DND-41 (cell line): ENCODE measurements at regions not wholly inside any gene's neighbourhood (a gene's known extent, or its start where the extent isn't known, plus 50 kb on each side); places are given as distances from the start of the nearest gene placed in this dataset.

ENCODE experiments used
- ATAC-seq: fragments of 200-7000 bp; cut with Tn5 transposase; 3 replicates; pipeline ENCODE4 v1.9.1; 2021; ENCODE audit warnings: low read depth; ENCODE audit not compliant: insufficient read depth
- DNase-seq: peaks from one replicate; pipeline ENCODE4 v3.0.0-alpha.2; 2020
- H2AFZ ChIP-seq: 2 replicates; pipeline ENCODE4 v1.6.0; 2012; ENCODE audit warnings: low read depth, low read length
- H3K27ac ChIP-seq: 2 replicates; pipeline ENCODE4 v1.5.1; 2012; ENCODE audit warnings: low read length, inconsistent platforms
- H3K27me3 ChIP-seq: fragments of 200-600 bp; sonication (generic); 2 replicates; pipeline ENCODE4 v1.6.0; 2012; ENCODE audit warnings: low read length, mild to moderate bottlenecking, inconsistent platforms; ENCODE audit not compliant: insufficient read depth, poor library complexity
- H3K36me3 ChIP-seq: 2 replicates; pipeline ENCODE4 v1.5.1; 2012; ENCODE audit warnings: low read length, inconsistent platforms; ENCODE audit not compliant: insufficient read depth
- H3K4me1 ChIP-seq: 2 replicates; pipeline ENCODE4 v1.5.1; 2012; ENCODE audit warnings: mild to moderate bottlenecking, low read length; ENCODE audit not compliant: insufficient read depth
- H3K4me2 ChIP-seq: 2 replicates; pipeline ENCODE4 v1.6.0; 2012; ENCODE audit warnings: mild to moderate bottlenecking, moderate library complexity, low read length, inconsistent platforms; ENCODE audit not compliant: insufficient read depth
- H3K4me3 ChIP-seq, 2 experiments: fragments of 200-600 bp in 1 of 2; shearing (Covaris generic) in 1 of 2; 2 replicates each; pipeline ENCODE4 v1.5.1; 2012 to 2016; ENCODE audit warnings: inconsistent platforms in 2 of 2, low read length in 2 of 2, mild to moderate bottlenecking in 2 of 2, low read depth in 1 of 2, moderate library complexity in 1 of 2
- H3K79me2 ChIP-seq: 2 replicates; pipeline ENCODE4 v1.6.0; 2012; ENCODE audit warnings: low read length, inconsistent platforms; ENCODE audit not compliant: insufficient read depth
- H3K9ac ChIP-seq: 2 replicates; pipeline ENCODE4 v1.6.0; 2012; ENCODE audit warnings: low read depth, mild to moderate bottlenecking, inconsistent platforms, low read length, moderate library complexity
- H3K9me3 ChIP-seq: 2 replicates; pipeline ENCODE4 v1.5.1; 2012; ENCODE audit warnings: low read length, moderate library complexity, mild to moderate bottlenecking, inconsistent platforms; ENCODE audit not compliant: insufficient read depth, severe bottlenecking
- H4K20me1 ChIP-seq: 2 replicates; pipeline ENCODE4 v1.6.0; 2012; ENCODE audit warnings: low read length; ENCODE audit not compliant: insufficient read depth
- EZH2 ChIP-seq: IDR thresholded peaks from 3 replicates; pipeline ENCODE4 v1.6.1; 2012; ENCODE audit warnings: borderline replicate concordance, low read depth, mild to moderate bottlenecking, moderate library complexity, low read length, inconsistent platforms; ENCODE audit not compliant: severe bottlenecking
- TF ChIP-seq, protein P1 (sequence below): IDR thresholded peaks from 2 replicates; pipeline ENCODE4 v1.5.1; 2012; ENCODE audit warnings: borderline replicate concordance, low read length, moderate library complexity, mild to moderate bottlenecking; ENCODE audit not compliant: poor library complexity, severe bottlenecking; ENCODE audit errors: extremely low read depth

DNA sequence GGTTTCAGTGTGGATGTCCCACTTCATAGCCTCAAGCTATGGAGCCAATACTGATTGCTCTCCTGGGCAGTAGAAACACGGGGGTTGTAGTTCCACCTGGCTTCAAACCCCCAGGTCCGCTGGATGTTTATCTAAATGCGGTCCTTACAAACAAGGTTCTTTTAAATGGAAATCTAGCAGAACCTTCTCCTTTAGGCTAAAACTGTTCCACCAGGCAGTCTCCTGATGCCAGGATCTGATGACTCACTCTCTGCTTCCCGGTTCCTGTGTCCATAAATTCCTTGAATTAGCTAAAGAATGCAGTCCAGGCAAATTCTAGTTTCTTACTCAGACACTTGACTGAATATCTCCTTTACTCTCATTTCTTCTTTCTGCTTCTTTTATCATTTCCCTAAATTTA, 108.4 kb upstream of the FAM3C start:
- Histone ChIP-seq H3K27ac (no peak overlapping the region), H3K4me1 (no peaks in the 10 kb centered on the region), H3K9me3 (peaks cover 10% of the 10 kb centered on the region), H3K36me3 (no peaks in the 10 kb centered on the region), H2AFZ (no peak overlapping the region), H3K27me3 (no peaks in the 10 kb centered on the region), H3K79me2 (no peaks in the 10 kb centered on the region), H3K4me3 (no peak overlapping the region), H3K4me2 (no peak overlapping the region), H4K20me1 (no peaks in the 10 kb centered on the region), H3K9ac (no peak overlapping the region)
- DNase-seq = no peak
- no peak for ATAC-seq
- TF ChIP-seq EZH2 = no peak
- TF ChIP-seq, protein P1, sequence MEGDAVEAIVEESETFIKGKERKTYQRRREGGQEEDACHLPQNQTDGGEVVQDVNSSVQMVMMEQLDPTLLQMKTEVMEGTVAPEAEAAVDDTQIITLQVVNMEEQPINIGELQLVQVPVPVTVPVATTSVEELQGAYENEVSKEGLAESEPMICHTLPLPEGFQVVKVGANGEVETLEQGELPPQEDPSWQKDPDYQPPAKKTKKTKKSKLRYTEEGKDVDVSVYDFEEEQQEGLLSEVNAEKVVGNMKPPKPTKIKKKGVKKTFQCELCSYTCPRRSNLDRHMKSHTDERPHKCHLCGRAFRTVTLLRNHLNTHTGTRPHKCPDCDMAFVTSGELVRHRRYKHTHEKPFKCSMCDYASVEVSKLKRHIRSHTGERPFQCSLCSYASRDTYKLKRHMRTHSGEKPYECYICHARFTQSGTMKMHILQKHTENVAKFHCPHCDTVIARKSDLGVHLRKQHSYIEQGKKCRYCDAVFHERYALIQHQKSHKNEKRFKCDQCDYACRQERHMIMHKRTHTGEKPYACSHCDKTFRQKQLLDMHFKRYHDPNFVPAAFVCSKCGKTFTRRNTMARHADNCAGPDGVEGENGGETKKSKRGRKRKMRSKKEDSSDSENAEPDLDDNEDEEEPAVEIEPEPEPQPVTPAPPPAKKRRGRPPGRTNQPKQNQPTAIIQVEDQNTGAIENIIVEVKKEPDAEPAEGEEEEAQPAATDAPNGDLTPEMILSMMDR = no peak

DNA sequence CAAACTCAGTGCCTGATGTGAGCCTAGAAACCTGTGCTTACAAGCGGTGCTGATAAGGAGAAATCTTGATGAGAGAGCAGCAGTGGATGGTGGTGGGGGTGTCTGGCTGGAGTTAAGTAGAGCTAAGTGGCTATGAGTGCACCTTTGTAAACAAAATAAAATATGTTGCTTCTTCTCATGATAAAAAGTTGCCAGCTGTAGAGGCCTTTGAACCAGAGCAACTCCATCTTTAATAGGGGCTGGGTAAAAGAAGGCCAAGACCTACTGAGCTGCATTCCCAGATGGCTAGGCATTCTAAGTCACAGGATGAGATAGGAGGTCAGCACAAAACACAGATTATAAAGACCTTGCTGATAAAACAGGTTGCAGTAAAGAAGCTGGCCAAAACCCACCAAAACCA, 107.6 kb upstream of the FAM3C start:
- H3K4me1 ChIP-seq = no peaks in the 10 kb centered on the region
- no peak for ATAC-seq
- no peak overlapping the region for H3K4me2 ChIP-seq
- no peak overlapping the region for H2AFZ ChIP-seq
- no peaks in the 10 kb centered on the region for H3K27me3 ChIP-seq
- H3K79me2 ChIP-seq = no peaks in the 10 kb centered on the region
- no peak for TF ChIP-seq EZH2
- TF ChIP-seq, protein P1 = no peak
- no peaks in the 10 kb centered on the region for H3K36me3 ChIP-seq
- no peak overlapping the region for H3K27ac ChIP-seq
- no peak overlapping the region for H3K9ac ChIP-seq
- no peak overlapping the region for H3K4me3 ChIP-seq
- peaks cover 10% of the 10 kb centered on the region for H3K9me3 ChIP-seq
- H4K20me1 ChIP-seq = no peaks in the 10 kb centered on the region
- DNase-seq = no peak

DNA sequence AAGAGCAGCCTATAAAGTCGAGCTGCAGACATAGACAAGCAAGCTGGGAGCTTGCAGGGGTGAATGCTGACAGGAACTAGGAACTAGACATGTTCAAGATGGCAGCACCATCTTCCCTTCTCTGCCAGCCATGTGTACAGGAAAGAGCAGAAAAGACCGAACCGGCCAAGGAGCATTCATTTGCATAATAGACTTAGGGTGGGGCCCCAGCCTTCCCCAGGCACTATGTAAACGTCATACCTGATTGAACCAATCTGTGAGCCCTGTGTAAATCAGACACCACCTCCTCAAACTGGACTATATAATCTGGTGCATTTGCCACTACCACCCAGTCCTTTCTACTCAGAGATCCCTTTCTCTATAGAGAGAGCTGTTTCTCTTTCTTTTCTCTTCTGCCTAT, 106.9 kb upstream of the FAM3C start:
- H3K27me3 ChIP-seq = no peaks in the 10 kb centered on the region
- no peak overlapping the region for H3K9ac ChIP-seq
- H3K4me1 ChIP-seq = no peaks in the 10 kb centered on the region
- H3K9me3 ChIP-seq = peaks cover 10% of the 10 kb centered on the region
- DNase-seq = no peak
- H3K27ac ChIP-seq = no peak overlapping the region
- no peak overlapping the region for H2AFZ ChIP-seq
- H3K4me2 ChIP-seq = no peak overlapping the region
- no peaks in the 10 kb centered on the region for H3K79me2 ChIP-seq
- no peak for TF ChIP-seq EZH2
- TF ChIP-seq, protein P1 = no peak
- no peaks in the 10 kb centered on the region for H3K36me3 ChIP-seq
- no peak overlapping the region for H3K4me3 ChIP-seq
- ATAC-seq = no peak
- H4K20me1 ChIP-seq = no peaks in the 10 kb centered on the region

DNA sequence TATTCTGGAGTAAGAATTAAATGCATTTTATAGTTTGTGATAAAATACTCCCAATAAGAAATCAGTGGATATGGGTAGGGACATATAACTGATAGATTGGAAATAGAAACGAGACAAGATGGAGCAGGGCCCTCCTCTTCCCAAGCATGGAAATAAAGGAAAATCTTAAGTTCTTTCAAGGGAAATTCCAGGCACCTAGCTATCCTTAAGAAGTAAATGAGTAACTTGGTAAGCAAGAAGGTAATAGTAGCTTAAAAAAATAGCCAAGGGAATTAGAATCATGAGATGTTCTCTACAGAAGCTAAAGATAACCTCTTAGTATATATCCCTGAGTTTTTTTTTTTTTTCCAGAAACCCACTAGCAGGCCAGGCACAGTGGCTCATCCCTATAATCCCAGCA, 105.5 kb upstream of the FAM3C start:
- Histone ChIP-seq H2AFZ (no peak overlapping the region), H3K4me2 (no peak overlapping the region), H3K27ac (no peak overlapping the region), H3K4me3 (no peak overlapping the region), H3K9me3 (peaks cover 7% of the 10 kb centered on the region), H4K20me1 (no peaks in the 10 kb centered on the region), H3K4me1 (no peaks in the 10 kb centered on the region), H3K9ac (no peak overlapping the region), H3K36me3 (no peaks in the 10 kb centered on the region), H3K27me3 (no peaks in the 10 kb centered on the region), H3K79me2 (no peaks in the 10 kb centered on the region)
- no peak for ATAC-seq
- DNase-seq = no peak
- TF ChIP-seq, protein P1 = no peak
